Esophagus muscularis mucosa (tissue), 3 donors: ENCODE measurements at regions not wholly inside any gene's neighbourhood (a gene's known extent, or its start where the extent isn't known, plus 50 kb on each side); places are given as distances from the start of the nearest gene placed in this dataset.

ENCODE experiments used
- POLR2A ChIP-seq: fragments of 450-650 bp; IDR thresholded peaks from one replicate; pipeline ENCODE4 v1.6.1; 2017; ENCODE audit warnings: antibody characterized with exemption, moderate library complexity, mild to moderate bottlenecking, low read depth
- POLR2AphosphoS5 ChIP-seq, 2 donors: sonication (generic); formaldehyde crosslinking; IDR thresholded peaks; one replicate each; pipeline ENCODE4 v1.6.1; 2017; ENCODE audit warnings: antibody characterized with exemption in 2 of 2
- TF ChIP-seq, protein P1 (sequence below), 3 experiments: fragments of 200-600 bp in 2 of 3; fragments of 450-650 bp in 1 of 3; sonication (generic) in 2 of 3; IDR thresholded peaks; one replicate each; pipeline ENCODE4 v1.5.1; 2017 to 2019; ENCODE audit warnings: antibody characterized with exemption in 3 of 3, mild to moderate bottlenecking in 2 of 3, moderate library complexity in 1 of 3

DNA sequence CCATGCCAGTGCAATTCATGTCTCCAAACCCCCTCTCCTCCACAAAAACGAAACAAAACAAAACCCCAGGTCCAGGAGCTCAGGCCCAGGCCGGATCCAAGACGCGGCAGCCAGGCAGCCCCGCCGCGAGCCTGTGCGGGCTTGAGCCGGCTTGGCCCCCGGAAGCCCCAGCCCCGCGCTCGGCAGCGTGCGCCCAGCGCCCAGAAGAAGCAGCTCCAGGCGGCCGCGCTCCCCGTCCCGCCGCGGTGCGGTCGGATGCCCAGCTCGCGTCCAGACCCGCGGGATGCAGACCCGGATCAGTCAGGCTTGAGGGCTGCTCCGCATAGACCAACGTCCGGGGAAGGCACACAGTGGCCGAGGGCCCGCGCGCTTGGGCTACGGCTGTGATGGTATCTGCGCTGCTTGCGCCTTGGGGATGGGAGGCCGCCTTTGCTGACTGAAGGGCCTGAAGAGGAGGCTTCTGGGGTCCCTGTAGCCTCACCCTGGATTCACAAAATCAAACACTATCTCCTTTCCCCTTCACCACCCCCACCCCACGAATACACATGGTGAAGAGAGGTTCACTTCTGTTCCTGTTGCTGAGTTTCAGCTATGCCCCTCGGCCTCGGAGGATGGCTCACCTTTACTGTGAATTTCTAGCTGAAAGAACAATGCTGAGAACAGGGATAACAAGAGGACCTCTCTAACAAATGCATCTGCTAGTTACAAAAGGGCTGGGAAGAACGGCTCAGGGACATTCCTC is 79.9 kb upstream of the EN2 start:
- TF ChIP-seq, protein P1, sequence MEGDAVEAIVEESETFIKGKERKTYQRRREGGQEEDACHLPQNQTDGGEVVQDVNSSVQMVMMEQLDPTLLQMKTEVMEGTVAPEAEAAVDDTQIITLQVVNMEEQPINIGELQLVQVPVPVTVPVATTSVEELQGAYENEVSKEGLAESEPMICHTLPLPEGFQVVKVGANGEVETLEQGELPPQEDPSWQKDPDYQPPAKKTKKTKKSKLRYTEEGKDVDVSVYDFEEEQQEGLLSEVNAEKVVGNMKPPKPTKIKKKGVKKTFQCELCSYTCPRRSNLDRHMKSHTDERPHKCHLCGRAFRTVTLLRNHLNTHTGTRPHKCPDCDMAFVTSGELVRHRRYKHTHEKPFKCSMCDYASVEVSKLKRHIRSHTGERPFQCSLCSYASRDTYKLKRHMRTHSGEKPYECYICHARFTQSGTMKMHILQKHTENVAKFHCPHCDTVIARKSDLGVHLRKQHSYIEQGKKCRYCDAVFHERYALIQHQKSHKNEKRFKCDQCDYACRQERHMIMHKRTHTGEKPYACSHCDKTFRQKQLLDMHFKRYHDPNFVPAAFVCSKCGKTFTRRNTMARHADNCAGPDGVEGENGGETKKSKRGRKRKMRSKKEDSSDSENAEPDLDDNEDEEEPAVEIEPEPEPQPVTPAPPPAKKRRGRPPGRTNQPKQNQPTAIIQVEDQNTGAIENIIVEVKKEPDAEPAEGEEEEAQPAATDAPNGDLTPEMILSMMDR (IDR thresholded peaks at IDR 0.05) = no peak
- TF ChIP-seq POLR2AphosphoS5 (IDR thresholded peaks at IDR 0.05) = no peak
- no peak for TF ChIP-seq POLR2A
